ENCODE measurements at regions not wholly inside any gene's neighbourhood (a gene's known extent, or its start where the extent isn't known, plus 50 kb on each side); places are given as distances from the start of the nearest gene placed in this dataset.

DNA sequence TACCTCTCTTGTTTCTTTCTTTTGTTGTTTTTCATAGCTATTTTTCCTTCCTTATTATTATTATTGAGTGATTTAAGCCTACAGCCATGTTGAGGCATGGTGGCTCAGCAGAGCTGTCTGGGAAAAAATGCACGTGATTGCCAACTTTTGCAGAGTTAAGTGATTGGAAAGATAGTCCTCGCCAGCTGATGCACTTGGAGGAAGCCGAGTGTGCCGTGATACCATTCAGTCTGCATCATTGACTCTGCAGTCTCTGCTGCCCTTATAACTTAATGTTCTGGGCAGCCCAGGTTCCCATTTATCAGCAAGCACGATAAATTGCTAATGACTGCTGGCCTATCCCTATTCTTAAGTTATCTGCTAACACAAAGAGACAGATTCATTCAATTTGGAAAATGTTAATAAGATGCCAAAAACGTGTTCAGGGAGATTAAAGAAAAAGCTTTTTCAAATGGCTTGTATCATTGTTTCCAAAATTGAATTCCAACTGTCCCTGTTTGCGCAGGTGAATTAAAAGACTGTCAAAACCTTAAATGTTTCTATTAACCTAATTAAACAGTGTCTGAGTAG, 232.9 kb upstream of the NPY start:
- no peaks in the 10 kb centered on the region for H3K9me3 Mint-ChIP-seq
- H3K27me3 Mint-ChIP-seq, result peaks cover 0 to 12% of the 10 kb centered on the region in 2 donors
- H3K4me1 Mint-ChIP-seq, result peaks cover 0 to 7% (median 0%) of the 10 kb centered on the region in 3 donors
- H3K4me3 ChIP-seq (ENCODE audit: low read length), result no peak overlapping the region
- no peaks in the 10 kb centered on the region for H3K36me3 Mint-ChIP-seq
- no peaks in the 10 kb centered on the region for H3K9me3 ChIP-seq (ENCODE audit: low read length)
- no peak overlapping the region for H3K27ac ChIP-seq (ENCODE audit: low read depth, low read length)
- no peaks in the 10 kb centered on the region for H3K4me1 ChIP-seq (ENCODE audit: insufficient read depth, low read length)
- DNase-seq, result no peak
- no peaks in the 10 kb centered on the region for H3K27me3 ChIP-seq (ENCODE audit: insufficient read depth, low read length, poor library complexity, severe bottlenecking)
- H3K36me3 ChIP-seq (ENCODE audit: insufficient read depth, low read length), result no peaks in the 10 kb centered on the region
- no peak overlapping the region for H3K4me3 Mint-ChIP-seq
- ChIA-PET CTCF (no interaction called here), POLR2A (no interaction called here)
- H3K27ac Mint-ChIP-seq, result no peak overlapping the region

DNA sequence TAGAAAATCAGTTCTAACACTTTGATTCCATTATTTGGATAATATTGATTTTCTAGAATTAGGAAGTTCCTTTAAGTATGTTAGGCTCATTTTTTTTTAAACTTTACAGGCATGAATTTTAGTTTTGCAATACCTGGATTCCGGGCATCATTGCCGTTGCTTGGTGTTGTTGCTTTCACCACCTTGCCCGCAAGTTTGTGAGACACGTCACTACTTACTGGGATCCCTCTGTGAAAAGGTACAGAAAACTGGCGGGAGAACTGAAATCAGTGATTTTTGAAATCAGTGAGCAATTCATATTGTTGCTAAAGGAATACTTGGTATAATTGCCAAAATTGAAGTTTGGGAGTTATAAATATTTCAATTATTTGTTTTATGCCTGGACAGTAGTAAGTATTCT, 232.3 kb upstream of the NPY start:
- no peaks in the 10 kb centered on the region for H3K4me1 ChIP-seq (ENCODE audit: insufficient read depth, low read length)
- no peak for DNase-seq
- Mint-ChIP-seq H3K9me3 (no peaks in the 10 kb centered on the region), H3K4me1 (peaks cover 0 to 7% (median 0%) of the 10 kb centered on the region in 3 donors), H3K4me3 (no peak overlapping the region), H3K36me3 (no peaks in the 10 kb centered on the region), H3K27ac (no peak overlapping the region), H3K27me3 (peaks cover 0 to 12% of the 10 kb centered on the region in 2 donors)
- H3K36me3 ChIP-seq (ENCODE audit: insufficient read depth, low read length), result no peaks in the 10 kb centered on the region
- POLR2A ChIA-PET, result no interaction called here
- no peaks in the 10 kb centered on the region for H3K9me3 ChIP-seq (ENCODE audit: low read length)
- H3K4me3 ChIP-seq (ENCODE audit: low read length), result no peak overlapping the region
- H3K27me3 ChIP-seq (ENCODE audit: insufficient read depth, low read length, poor library complexity, severe bottlenecking), result no peaks in the 10 kb centered on the region
- CTCF ChIA-PET, result no interaction called here
- no peak overlapping the region for H3K27ac ChIP-seq (ENCODE audit: low read depth, low read length)

- no peaks in the 10 kb centered on the region for H3K36me3 ChIP-seq (ENCODE audit: insufficient read depth, low read length)
- no peaks in the 10 kb centered on the region for H3K27me3 ChIP-seq (ENCODE audit: insufficient read depth, low read length, poor library complexity, severe bottlenecking)
- Mint-ChIP-seq H3K4me3 (no peak overlapping the region), H3K4me1 (peaks cover 0 to 7% (median 0%) of the 10 kb centered on the region in 3 donors), H3K27me3 (peaks cover 0 to 12% of the 10 kb centered on the region in 2 donors), H3K9me3 (no peaks in the 10 kb centered on the region), H3K36me3 (no peaks in the 10 kb centered on the region), H3K27ac (no peak overlapping the region)
- no peak overlapping the region for H3K4me3 ChIP-seq (ENCODE audit: low read length)
- H3K4me1 ChIP-seq (ENCODE audit: insufficient read depth, low read length), result no peaks in the 10 kb centered on the region
- POLR2A ChIA-PET, result no interaction called here
- no peak overlapping the region for H3K27ac ChIP-seq (ENCODE audit: low read depth, low read length)
- no peaks in the 10 kb centered on the region for H3K9me3 ChIP-seq (ENCODE audit: low read length)
- DNase-seq, result no peak
- CTCF ChIA-PET, result no interaction called here
Measured at GRCh38 chr7:24052572-24053260, 231.3 kb upstream of the NPY start.

- Histone ChIP-seq H3K36me3 (ENCODE audit: insufficient read depth, low read length) (no peaks in the 10 kb centered on the region), H3K4me1 (ENCODE audit: insufficient read depth, low read length) (no peaks in the 10 kb centered on the region), H3K27me3 (ENCODE audit: insufficient read depth, low read length, poor library complexity, severe bottlenecking) (no peaks in the 10 kb centered on the region), H3K9me3 (ENCODE audit: low read length) (no peaks in the 10 kb centered on the region), H3K4me3 (ENCODE audit: low read length) (no peak overlapping the region), H3K27ac (ENCODE audit: low read depth, low read length) (no peak overlapping the region)
- CTCF ChIA-PET, result no interaction called here
- no peaks in the 10 kb centered on the region for H3K9me3 Mint-ChIP-seq
- POLR2A ChIA-PET, result no interaction called here
- no peak overlapping the region for H3K4me3 Mint-ChIP-seq
- peaks cover 0 to 7% (median 0%) of the 10 kb centered on the region in 3 donors for H3K4me1 Mint-ChIP-seq
- DNase-seq, result no peak
- H3K27ac Mint-ChIP-seq, result no peak overlapping the region
- no peaks in the 10 kb centered on the region for H3K36me3 Mint-ChIP-seq
- H3K27me3 Mint-ChIP-seq, result peaks cover 0 to 21% of the 10 kb centered on the region in 2 donors
Measured at GRCh38 chr7:24054236-24054635, 229.8 kb upstream of the NPY start.

- H3K4me1 ChIP-seq (ENCODE audit: insufficient read depth, low read length), result no peaks in the 10 kb centered on the region
- H3K9me3 Mint-ChIP-seq, result peaks cover 0 to 3% (median 0%) of the 10 kb centered on the region in 5 donors
- no peak overlapping the region for H3K4me3 ChIP-seq (ENCODE audit: low read length)
- no peak overlapping the region for H3K4me3 Mint-ChIP-seq
- DNase-seq, result no peak
- H3K36me3 Mint-ChIP-seq, result no peaks in the 10 kb centered on the region
- ChIA-PET CTCF (no interaction called here), POLR2A (no interaction called here)
- no peak overlapping the region for H3K27ac Mint-ChIP-seq
- peaks cover 0 to 7% (median 0%) of the 10 kb centered on the region in 3 donors for H3K4me1 Mint-ChIP-seq
- H3K27me3 Mint-ChIP-seq, result peaks cover 0 to 23% of the 10 kb centered on the region in 2 donors
- no peaks in the 10 kb centered on the region for H3K9me3 ChIP-seq (ENCODE audit: low read length)
- H3K36me3 ChIP-seq (ENCODE audit: insufficient read depth, low read length), result no peaks in the 10 kb centered on the region
- H3K27ac ChIP-seq (ENCODE audit: low read depth, low read length), result no peak overlapping the region
- no peaks in the 10 kb centered on the region for H3K27me3 ChIP-seq (ENCODE audit: insufficient read depth, low read length, poor library complexity, severe bottlenecking)
Measured at GRCh38 chr7:24057243-24057642, 226.7 kb upstream of the NPY start.

DNA sequence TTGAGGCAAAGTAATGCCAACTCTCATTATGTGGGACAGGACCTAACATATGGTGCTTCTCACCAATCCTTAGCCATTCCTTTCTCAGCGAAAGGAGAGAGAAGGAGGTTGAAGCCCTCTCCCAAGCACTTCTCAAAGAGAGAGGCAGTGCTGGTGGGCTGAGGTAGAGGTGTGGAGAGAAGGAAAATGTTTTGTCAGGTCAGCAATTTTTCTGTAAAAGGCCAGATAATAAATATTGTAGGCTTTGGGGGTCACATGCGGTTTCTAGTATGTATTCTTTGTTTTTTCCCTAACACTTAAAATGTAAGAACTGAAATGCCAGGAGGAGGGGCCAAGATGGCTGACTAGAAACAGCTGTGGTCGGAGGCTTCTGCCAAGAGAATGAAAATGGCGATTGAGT, 225.0 kb upstream of the NPY start:
- Histone ChIP-seq H3K9me3 (ENCODE audit: low read length) (no peaks in the 10 kb centered on the region), H3K27me3 (ENCODE audit: insufficient read depth, low read length, poor library complexity, severe bottlenecking) (no peaks in the 10 kb centered on the region), H3K36me3 (ENCODE audit: insufficient read depth, low read length) (no peaks in the 10 kb centered on the region), H3K4me1 (ENCODE audit: insufficient read depth, low read length) (no peaks in the 10 kb centered on the region), H3K27ac (ENCODE audit: low read depth, low read length) (no peak overlapping the region), H3K4me3 (ENCODE audit: low read length) (no peak overlapping the region)
- Mint-ChIP-seq H3K27ac (no peak overlapping the region), H3K27me3 (peaks cover 0 to 14% of the 10 kb centered on the region in 2 donors), H3K36me3 (no peaks in the 10 kb centered on the region), H3K9me3 (peaks cover 0 to 3% (median 0%) of the 10 kb centered on the region in 5 donors), H3K4me3 (no peak overlapping the region), H3K4me1 (no peaks in the 10 kb centered on the region)
- CTCF ChIA-PET, result no interaction called here
- POLR2A ChIA-PET, result no interaction called here
- no peak for DNase-seq

DNA sequence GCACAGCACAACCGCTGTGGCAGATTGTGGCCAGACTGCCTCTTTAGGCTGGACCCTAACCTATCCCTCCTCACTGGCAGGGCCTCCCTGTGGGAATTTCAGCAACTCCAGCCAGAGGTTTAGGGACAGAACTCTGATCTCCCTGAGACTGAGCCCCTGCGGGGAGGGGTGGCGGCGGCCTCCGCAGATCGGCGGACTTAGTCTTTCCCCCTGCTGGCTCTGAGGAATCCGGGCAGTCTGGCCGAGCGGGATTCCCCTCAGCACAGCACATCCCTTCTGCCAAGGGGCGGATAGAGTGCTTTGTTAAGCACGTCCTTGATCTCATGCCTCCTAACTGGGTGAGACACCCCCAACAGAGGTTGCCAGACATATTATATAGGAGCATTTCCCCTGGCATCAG, 224.2 kb upstream of the NPY start:
- CTCF ChIA-PET, result no interaction called here
- DNase-seq, result no peak

DNA sequence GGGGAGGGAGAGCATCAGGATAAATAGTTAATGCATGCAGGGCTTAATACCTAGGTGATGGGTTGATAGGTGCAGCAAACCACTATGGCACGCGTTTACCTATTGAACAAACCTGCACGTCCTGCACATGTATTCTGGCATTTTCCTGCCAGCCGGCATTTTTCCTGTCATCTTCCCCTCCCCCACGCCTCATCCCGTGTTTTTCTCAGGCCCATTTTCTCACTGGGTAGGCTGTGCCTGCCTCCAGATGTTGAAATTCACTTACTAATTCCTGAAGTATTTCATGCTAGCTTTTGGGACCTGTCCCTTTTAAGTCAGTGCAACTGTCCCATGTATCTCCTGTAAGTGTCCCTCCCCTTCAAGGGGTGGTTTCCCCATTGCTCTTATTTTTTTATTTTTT, 220.3 kb upstream of the NPY start:
- DNase-seq, result no peak
- Histone ChIP-seq H3K36me3 (ENCODE audit: insufficient read depth, low read length) (no peaks in the 10 kb centered on the region), H3K4me3 (ENCODE audit: low read length) (no peak overlapping the region), H3K27ac (ENCODE audit: low read depth, low read length) (no peak overlapping the region), H3K27me3 (ENCODE audit: insufficient read depth, low read length, poor library complexity, severe bottlenecking) (no peaks in the 10 kb centered on the region), H3K4me1 (ENCODE audit: insufficient read depth, low read length) (no peaks in the 10 kb centered on the region), H3K9me3 (ENCODE audit: low read length) (no peaks in the 10 kb centered on the region)
- ChIA-PET CTCF (no interaction called here), POLR2A (no interaction called here)
- H3K4me1 Mint-ChIP-seq, result no peaks in the 10 kb centered on the region
- peaks cover 2 to 10% of the 10 kb centered on the region in 2 donors for H3K27me3 Mint-ChIP-seq
- no peak overlapping the region for H3K27ac Mint-ChIP-seq
- no peak overlapping the region for H3K4me3 Mint-ChIP-seq
- H3K9me3 Mint-ChIP-seq, result peaks cover 0 to 3% (median 0%) of the 10 kb centered on the region in 5 donors
- no peaks in the 10 kb centered on the region for H3K36me3 Mint-ChIP-seq

More for the DNA sequence above, 224.2 kb upstream of the NPY start:
- Mint-ChIP-seq H3K27me3 (peaks cover 0 to 14% of the 10 kb centered on the region in 2 donors), H3K9me3 (peaks cover 0 to 3% (median 0%) of the 10 kb centered on the region in 5 donors), H3K4me3 (no peak overlapping the region), H3K36me3 (no peaks in the 10 kb centered on the region), H3K27ac (no peak overlapping the region), H3K4me1 (no peaks in the 10 kb centered on the region)
- POLR2A ChIA-PET, result no interaction called here
- no peaks in the 10 kb centered on the region for H3K4me1 ChIP-seq (ENCODE audit: insufficient read depth, low read length)
- H3K9me3 ChIP-seq (ENCODE audit: low read length), result no peaks in the 10 kb centered on the region
- no peaks in the 10 kb centered on the region for H3K36me3 ChIP-seq (ENCODE audit: insufficient read depth, low read length)
- H3K4me3 ChIP-seq (ENCODE audit: low read length), result no peak overlapping the region
- no peak overlapping the region for H3K27ac ChIP-seq (ENCODE audit: low read depth, low read length)
- H3K27me3 ChIP-seq (ENCODE audit: insufficient read depth, low read length, poor library complexity, severe bottlenecking), result no peaks in the 10 kb centered on the region

All from CD8-positive, alpha-beta memory T cell (primary cell).